Neuronal stem cell (in vitro differentiated cells): ENCODE measurements at regions not wholly inside any gene's neighbourhood (a gene's known extent, or its start where the extent isn't known, plus 50 kb on each side); places are given as distances from the start of the nearest gene placed in this dataset.

ENCODE experiments used
- DNase-seq: peaks from one replicate; pipeline ENCODE4 v3.0.0-alpha.2; 2013; ENCODE audit warnings: low spot score
- H2AFZ ChIP-seq: one replicate; pipeline ENCODE4 v1.6.1; 2013; ENCODE audit warnings: mild to moderate bottlenecking, low read length, inconsistent platforms
- H2AK5ac ChIP-seq: 2 replicates; pipeline ENCODE4 v1.6.1; 2013; ENCODE audit warnings: low read depth, mild to moderate bottlenecking, inconsistent platforms, low read length, moderate library complexity, mixed read lengths
- H2BK120ac ChIP-seq: 2 replicates; pipeline ENCODE4 v1.6.1; 2013; ENCODE audit warnings: low read depth, mild to moderate bottlenecking, inconsistent platforms, low read length, moderate library complexity, mixed read lengths
- H2BK12ac ChIP-seq: one replicate; pipeline ENCODE4 v1.6.1; 2013; ENCODE audit warnings: low read length, inconsistent platforms
- H2BK15ac ChIP-seq: 2 replicates; pipeline ENCODE4 v1.6.1; 2013; ENCODE audit warnings: mild to moderate bottlenecking, low read length, inconsistent platforms, mixed read lengths
- H2BK5ac ChIP-seq: one replicate; pipeline ENCODE4 v1.6.1; 2013; ENCODE audit warnings: inconsistent platforms, mild to moderate bottlenecking, low read length, moderate library complexity
- H3K14ac ChIP-seq: one replicate; pipeline ENCODE4 v1.6.1; 2013; ENCODE audit warnings: low read length, inconsistent platforms
- H3K18ac ChIP-seq: 2 replicates; pipeline ENCODE4 v1.6.1; 2013; ENCODE audit warnings: low read length, inconsistent platforms
- H3K23ac ChIP-seq: 2 replicates; pipeline ENCODE4 v1.6.1; 2013; ENCODE audit warnings: low read depth, mild to moderate bottlenecking, mixed read lengths, low read length, inconsistent platforms; ENCODE audit not compliant: poor library complexity
- H3K27ac ChIP-seq: replicated peaks from 3 replicates; pipeline ENCODE4 v1.5.1; 2013; ENCODE audit warnings: low read length, inconsistent platforms
- H3K27me3 ChIP-seq, 3 experiments: 2 replicates each; pipeline ENCODE4 v1.6.1; 2013; ENCODE audit warnings: low read length in 3 of 3, mild to moderate bottlenecking in 2 of 3, inconsistent platforms in 1 of 3, low read depth in 1 of 3, mixed read lengths in 1 of 3, moderate library complexity in 1 of 3; ENCODE audit not compliant: control insufficient read depth in 3 of 3, insufficient read depth in 3 of 3
- H3K36me3 ChIP-seq, 2 donors: replicated peaks in 1 of 2; 2 replicates each; pipeline ENCODE4 v1.6.1; 2013; ENCODE audit warnings: low read length in 2 of 2; ENCODE audit not compliant: control insufficient read depth in 2 of 2, insufficient read depth in 2 of 2
- H3K4ac ChIP-seq: 2 replicates; pipeline ENCODE4 v1.6.1; 2013; ENCODE audit warnings: inconsistent platforms, mild to moderate bottlenecking, low read length, moderate library complexity
- H3K4me1 ChIP-seq, 2 donors: 1 replicate in 1 of 2; 2 replicates in 1 of 2; pipeline ENCODE4 v1.6.1; 2013; ENCODE audit warnings: low read length in 2 of 2, low read depth in 1 of 2; ENCODE audit not compliant: control insufficient read depth in 2 of 2, insufficient read depth in 1 of 2
- H3K4me2 ChIP-seq: one replicate; pipeline ENCODE4 v1.6.1; 2013; ENCODE audit warnings: mild to moderate bottlenecking, low read length, inconsistent platforms; ENCODE audit not compliant: insufficient read depth, poor library complexity, severe bottlenecking
- H3K4me3 ChIP-seq, 2 donors: 2 replicates each; pipeline ENCODE4 v1.5.1; 2013; ENCODE audit warnings: low read length in 2 of 2, mild to moderate bottlenecking in 2 of 2, inconsistent platforms in 1 of 2, moderate library complexity in 1 of 2
- H3K79me1 ChIP-seq: one replicate; pipeline ENCODE4 v1.6.1; 2013; ENCODE audit warnings: low read depth, mild to moderate bottlenecking, inconsistent platforms, low read length, moderate library complexity
- H3K9ac ChIP-seq: one replicate; pipeline ENCODE4 v1.6.1; 2013; ENCODE audit warnings: mild to moderate bottlenecking, low read depth, low read length, inconsistent platforms; ENCODE audit not compliant: poor library complexity
- H3K9me3 ChIP-seq, 2 donors: replicated peaks in 1 of 2; 2 replicates each; pipeline versions ENCODE3 to v1.6.1; 2013; ENCODE audit warnings: low read length in 2 of 2, mild to moderate bottlenecking in 2 of 2, inconsistent platforms in 1 of 2, low read depth in 1 of 2, mixed read lengths in 1 of 2, moderate library complexity in 1 of 2; ENCODE audit not compliant: control insufficient read depth in 2 of 2, insufficient read depth in 1 of 2
- H4K8ac ChIP-seq: one replicate; pipeline ENCODE4 v1.6.1; 2013; ENCODE audit warnings: low read depth, mild to moderate bottlenecking, inconsistent platforms, low read length, moderate library complexity
- H4K91ac ChIP-seq: one replicate; pipeline ENCODE4 v1.6.1; 2013; ENCODE audit warnings: low read length, low read depth, mild to moderate bottlenecking, inconsistent platforms; ENCODE audit not compliant: poor library complexity
- WGBS, 2 donors: extraction: QIAGEN DNeasy Blood & Tissue Kit; methylation state at CpG; one replicate each; pipeline ENCODE4 v1.1.7; 2013; ENCODE audit warnings: missing lambda C conversion rate in 2 of 2, mixed read lengths in 1 of 2; ENCODE audit not compliant: insufficient read length in 2 of 2, insufficient replicate concordance in 1 of 2; ENCODE audit errors: extremely low coverage in 2 of 2; 5-methylcytosine and 5-hydroxymethylcytosine counted together

GRCh38 chr13:76036176-76036575, 400.0 kb downstream of the LMO7 start:
- Histone ChIP-seq H2BK12ac (no peak overlapping the region), H3K4me2 (no peak overlapping the region), H2AFZ (no peak overlapping the region), H4K91ac (no peak overlapping the region), H3K23ac (no peak overlapping the region), H3K14ac (no peak overlapping the region), H2BK15ac (no peak overlapping the region), H2BK5ac (no peak overlapping the region), H3K4me3 (no peak overlapping the region), H3K9me3 (no peaks in the 10 kb centered on the region), H3K36me3 (no peaks in the 10 kb centered on the region), H3K79me1 (no peaks in the 10 kb centered on the region), H3K4me1 (no peaks in the 10 kb centered on the region), H3K27me3 (no peaks in the 10 kb centered on the region), H4K8ac (no peak overlapping the region), H3K27ac (no peak overlapping the region), H3K4ac (no peak overlapping the region), H2BK120ac (no peak overlapping the region), H2AK5ac (no peak overlapping the region), H3K9ac (no peak overlapping the region), H3K18ac (no peak overlapping the region)
- DNase-seq: no peak
- WGBS, 2 donors: no CpG with 5 or more reads among the region's 1 CpG

- Histone ChIP-seq H4K91ac (no peak overlapping the region), H3K4me2 (no peak overlapping the region), H3K4me1 (no peaks in the 10 kb centered on the region), H3K9me3 (no peaks in the 10 kb centered on the region), H2AK5ac (no peak overlapping the region), H2AFZ (no peak overlapping the region), H4K8ac (no peak overlapping the region), H3K4ac (no peak overlapping the region), H3K23ac (no peak overlapping the region), H3K27ac (no peak overlapping the region), H2BK15ac (no peak overlapping the region), H3K18ac (no peak overlapping the region), H3K36me3 (no peaks in the 10 kb centered on the region), H2BK5ac (no peak overlapping the region), H3K79me1 (no peaks in the 10 kb centered on the region), H3K4me3 (no peak overlapping the region), H2BK12ac (no peak overlapping the region), H2BK120ac (no peak overlapping the region), H3K9ac (no peak overlapping the region), H3K27me3 (no peaks in the 10 kb centered on the region), H3K14ac (no peak overlapping the region)
- no peak for DNase-seq
- no CpG with 5 or more reads among the region's 1 CpG for WGBS, 2 donors
Measured at GRCh38 chr13:76035711-76036110, 399.6 kb downstream of the LMO7 start.

- H2AFZ ChIP-seq: no peak overlapping the region
- H3K14ac ChIP-seq: no peak overlapping the region
- H3K27ac ChIP-seq: no peak overlapping the region
- H3K27me3 ChIP-seq: no peaks in the 10 kb centered on the region
- no peak overlapping the region for H2BK12ac ChIP-seq
- H4K8ac ChIP-seq: no peak overlapping the region
- H2AK5ac ChIP-seq: no peak overlapping the region
- H3K4me1 ChIP-seq: peaks cover 0 to 3% of the 10 kb centered on the region in 2 donors
- no peak overlapping the region for H3K18ac ChIP-seq
- DNase-seq: no peak
- H3K4me2 ChIP-seq: no peak overlapping the region
- no peak overlapping the region for H4K91ac ChIP-seq
- no peaks in the 10 kb centered on the region for H3K36me3 ChIP-seq
- no peak overlapping the region for H3K4me3 ChIP-seq
- no peak overlapping the region for H2BK120ac ChIP-seq
- H3K23ac ChIP-seq: no peak overlapping the region
- no peak overlapping the region for H2BK5ac ChIP-seq
- H2BK15ac ChIP-seq: no peak overlapping the region
- H3K9me3 ChIP-seq: no peaks in the 10 kb centered on the region
- no peak overlapping the region for H3K4ac ChIP-seq
- no peaks in the 10 kb centered on the region for H3K79me1 ChIP-seq
- no peak overlapping the region for H3K9ac ChIP-seq
Measured at GRCh38 chr13:76029706-76030105, 393.6 kb downstream of the LMO7 start.

GRCh38 chr13:76029088-76029487, 393.0 kb downstream of the LMO7 start:
- DNase-seq: no peak
- Histone ChIP-seq H2BK120ac (no peak overlapping the region), H3K14ac (no peak overlapping the region), H3K18ac (no peak overlapping the region), H3K23ac (no peak overlapping the region), H2BK15ac (no peak overlapping the region), H2AFZ (no peak overlapping the region), H3K4me1 (peaks cover 0 to 3% of the 10 kb centered on the region in 2 donors), H3K9me3 (no peaks in the 10 kb centered on the region), H3K27ac (no peak overlapping the region), H3K79me1 (no peaks in the 10 kb centered on the region), H4K8ac (no peak overlapping the region), H3K4me3 (no peak overlapping the region), H3K9ac (no peak overlapping the region), H3K36me3 (no peaks in the 10 kb centered on the region), H3K4ac (no peak overlapping the region), H2AK5ac (no peak overlapping the region), H3K27me3 (no peaks in the 10 kb centered on the region), H2BK5ac (no peak overlapping the region), H3K4me2 (no peak overlapping the region), H2BK12ac (no peak overlapping the region), H4K91ac (no peak overlapping the region)
- no CpG with 5 or more reads among the region's 2 CpGs for WGBS, 2 donors
